ENCODE measurements at regions not wholly inside any gene's neighbourhood (a gene's known extent, or its start where the extent isn't known, plus 50 kb on each side); places are given as distances from the start of the nearest gene placed in this dataset. TPM values are rescaled to one million over a fixed set of nuclear protein-coding genes. Genes with fewer than 3 reads are reported as not detected.

DNA sequence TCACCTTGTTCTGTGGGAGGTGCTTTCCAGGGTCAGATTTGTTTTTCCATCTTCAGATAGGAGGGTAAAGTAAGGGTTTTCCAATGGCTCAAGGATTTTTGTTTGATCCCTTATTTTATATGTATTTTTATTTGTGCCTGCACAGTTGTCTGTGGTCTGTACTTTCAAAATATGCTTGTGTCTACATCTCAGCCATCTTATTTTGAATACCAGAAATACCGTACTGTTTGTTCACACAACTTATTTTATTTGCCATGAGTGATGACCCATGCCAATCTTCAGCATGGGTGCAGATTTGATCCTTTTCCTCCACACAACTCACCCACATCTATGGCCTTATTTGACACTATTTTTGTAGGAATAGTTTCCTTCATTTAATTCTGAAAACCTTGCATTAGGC is 72.2 kb upstream of the PTCHD4 start:
- intact Hi-C loops (cut with DNase I) = no loop called here
- no peak for TF ChIP-seq POLR2A (IDR thresholded peaks at IDR 0.05)
- TF ChIP-seq, protein P1, sequence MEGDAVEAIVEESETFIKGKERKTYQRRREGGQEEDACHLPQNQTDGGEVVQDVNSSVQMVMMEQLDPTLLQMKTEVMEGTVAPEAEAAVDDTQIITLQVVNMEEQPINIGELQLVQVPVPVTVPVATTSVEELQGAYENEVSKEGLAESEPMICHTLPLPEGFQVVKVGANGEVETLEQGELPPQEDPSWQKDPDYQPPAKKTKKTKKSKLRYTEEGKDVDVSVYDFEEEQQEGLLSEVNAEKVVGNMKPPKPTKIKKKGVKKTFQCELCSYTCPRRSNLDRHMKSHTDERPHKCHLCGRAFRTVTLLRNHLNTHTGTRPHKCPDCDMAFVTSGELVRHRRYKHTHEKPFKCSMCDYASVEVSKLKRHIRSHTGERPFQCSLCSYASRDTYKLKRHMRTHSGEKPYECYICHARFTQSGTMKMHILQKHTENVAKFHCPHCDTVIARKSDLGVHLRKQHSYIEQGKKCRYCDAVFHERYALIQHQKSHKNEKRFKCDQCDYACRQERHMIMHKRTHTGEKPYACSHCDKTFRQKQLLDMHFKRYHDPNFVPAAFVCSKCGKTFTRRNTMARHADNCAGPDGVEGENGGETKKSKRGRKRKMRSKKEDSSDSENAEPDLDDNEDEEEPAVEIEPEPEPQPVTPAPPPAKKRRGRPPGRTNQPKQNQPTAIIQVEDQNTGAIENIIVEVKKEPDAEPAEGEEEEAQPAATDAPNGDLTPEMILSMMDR (IDR thresholded peaks at IDR 0.05) = no peak
- no peak for DNase-seq
- no peaks in the 10 kb centered on the region for H3K27me3 ChIP-seq
- H3K36me3 ChIP-seq = no peaks in the 10 kb centered on the region
- 88 to 91% methylated on average over 1 of the region's 1 CpG for WGBS, 2 donors
- no peak overlapping the region for H3K27ac ChIP-seq
- no peaks in the 10 kb centered on the region for H3K9me3 ChIP-seq
- H3K4me1 ChIP-seq = no peaks in the 10 kb centered on the region
- no peak overlapping the region for H3K4me3 ChIP-seq (replicated peaks in 1 of 3)

DNA sequence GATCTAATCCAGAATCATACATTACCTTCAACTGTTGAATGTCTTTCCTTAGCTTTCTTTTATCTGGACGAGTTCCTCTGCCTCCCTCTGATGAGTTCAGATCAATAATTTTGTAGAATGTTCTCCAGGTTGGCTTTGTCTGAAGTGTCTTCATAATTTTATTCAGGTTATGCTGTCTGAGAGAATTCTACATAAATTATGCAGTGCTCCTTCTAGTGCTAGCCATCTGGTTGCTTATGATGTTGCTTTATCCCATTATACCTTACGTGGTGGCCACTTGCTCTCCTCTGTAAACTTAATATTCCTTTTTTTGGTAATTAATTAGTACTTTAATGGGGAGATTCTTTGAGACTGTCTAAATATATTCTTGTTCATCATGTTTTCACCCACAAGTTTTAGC is 67.7 kb upstream of the PTCHD4 start:
- intact Hi-C loops (cut with DNase I) = no loop called here
- Histone ChIP-seq H3K27ac (no peak overlapping the region), H3K9me3 (no peaks in the 10 kb centered on the region), H3K4me1 (no peaks in the 10 kb centered on the region), H3K27me3 (no peaks in the 10 kb centered on the region), H3K36me3 (no peaks in the 10 kb centered on the region), H3K4me3 (replicated peaks in 1 of 3) (no peak overlapping the region)
- no peak for TF ChIP-seq POLR2A (IDR thresholded peaks at IDR 0.05)
- TF ChIP-seq, protein P1 (IDR thresholded peaks at IDR 0.05) = no peak
- 90 to 92% methylated on average over 2 of the region's 2 CpGs for WGBS, 2 donors
- DNase-seq = no peak

DNA sequence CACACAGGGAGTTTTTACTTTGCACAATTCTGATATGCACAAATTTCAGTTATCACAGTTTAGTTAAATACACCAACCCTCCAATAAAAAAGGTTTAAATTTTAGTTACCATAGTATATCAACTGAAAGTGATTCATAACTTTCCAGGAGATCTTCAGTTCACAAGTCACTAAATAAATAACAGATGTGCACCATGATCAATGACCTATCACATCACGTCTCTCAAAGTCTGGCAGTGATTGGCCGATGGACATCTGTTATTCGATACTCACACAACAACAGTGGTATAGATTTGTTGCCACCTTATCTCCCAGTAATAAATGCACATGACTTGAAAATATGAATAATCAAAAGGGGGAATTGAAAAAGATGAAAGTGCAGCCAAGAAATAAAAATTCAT is 66.8 kb upstream of the PTCHD4 start:
- H3K4me1 ChIP-seq = no peaks in the 10 kb centered on the region
- 82 to 90% methylated on average over 3 of the region's 3 CpGs for WGBS, 2 donors
- no peak overlapping the region for H3K27ac ChIP-seq
- no peaks in the 10 kb centered on the region for H3K36me3 ChIP-seq
- DNase-seq = no peak
- TF ChIP-seq, protein P1 (IDR thresholded peaks at IDR 0.05) = no peak
- TF ChIP-seq POLR2A (IDR thresholded peaks at IDR 0.05) = no peak
- H3K27me3 ChIP-seq = no peaks in the 10 kb centered on the region
- H3K9me3 ChIP-seq = no peaks in the 10 kb centered on the region
- intact Hi-C loops (cut with DNase I) = no loop called here
- no peak overlapping the region for H3K4me3 ChIP-seq (replicated peaks in 1 of 3)

DNA sequence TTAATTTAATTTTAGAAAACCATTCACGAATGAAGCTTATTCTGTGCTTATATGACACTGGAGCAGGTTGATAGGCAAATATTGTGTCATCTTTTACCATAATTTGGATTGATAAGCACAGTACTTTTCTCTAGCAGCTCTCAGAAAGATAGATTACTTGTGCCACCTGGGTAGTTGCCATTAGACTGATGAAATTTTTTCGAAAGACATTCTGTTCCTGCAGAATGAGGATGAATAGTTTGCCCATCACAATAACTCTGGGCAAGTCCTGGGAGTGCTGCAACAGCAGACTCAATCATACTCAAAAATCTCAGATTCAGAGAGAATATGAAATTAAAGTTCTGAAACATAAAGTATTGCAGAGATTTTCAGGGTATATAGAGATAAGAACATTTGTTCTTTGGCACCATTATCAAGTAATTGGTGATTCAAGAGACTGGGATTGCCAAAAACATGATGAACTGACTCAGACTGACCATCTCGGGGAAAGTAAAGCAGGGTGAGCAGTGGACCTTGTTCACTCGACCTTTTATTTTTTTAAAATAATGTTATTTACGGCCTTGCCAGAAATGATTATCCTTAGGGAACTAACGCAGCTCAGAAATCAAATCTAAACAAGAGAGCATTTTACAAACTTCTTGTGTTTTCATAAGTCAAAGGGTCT is 65.8 kb upstream of the PTCHD4 start:
- WGBS, 2 donors = 55 to 71% methylated on average over 6 of the region's 6 CpGs
- Histone ChIP-seq H3K27ac (no peak overlapping the region), H3K27me3 (no peaks in the 10 kb centered on the region), H3K4me3 (replicated peaks in 1 of 3) (no peak overlapping the region), H3K9me3 (no peaks in the 10 kb centered on the region), H3K36me3 (no peaks in the 10 kb centered on the region), H3K4me1 (no peaks in the 10 kb centered on the region)
- DNase-seq = no peak
- intact Hi-C loops (cut with DNase I) = no loop called here
- TF ChIP-seq POLR2A (IDR thresholded peaks at IDR 0.05) = no peak
- TF ChIP-seq, protein P1 (IDR thresholded peaks at IDR 0.05) = no peak

DNA sequence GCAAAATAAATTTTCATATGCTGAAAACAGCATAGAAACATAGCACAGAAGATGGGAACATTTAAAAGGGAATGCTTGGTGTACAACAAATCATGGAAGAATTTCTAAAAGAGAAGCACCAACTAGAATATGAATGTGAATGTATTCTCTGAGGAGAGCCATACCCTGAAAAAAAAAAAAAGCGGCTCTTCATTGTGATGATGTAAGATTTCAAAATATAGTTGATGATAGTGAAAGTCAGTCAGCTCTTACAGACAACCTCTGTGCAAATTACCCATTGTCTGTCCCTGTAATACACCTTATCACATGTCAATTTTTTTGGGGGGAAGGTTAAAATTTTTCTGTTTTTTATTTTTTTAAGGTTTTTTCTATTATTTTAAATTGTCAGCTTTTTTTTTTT is 58.6 kb upstream of the PTCHD4 start:
- intact Hi-C loops (cut with DNase I) = no loop called here
- WGBS, 2 donors = 91 to 98% methylated on average over 1 of the region's 1 CpG
- Histone ChIP-seq H3K27me3 (no peaks in the 10 kb centered on the region), H3K4me1 (no peaks in the 10 kb centered on the region), H3K27ac (no peak overlapping the region), H3K9me3 (no peaks in the 10 kb centered on the region), H3K36me3 (no peaks in the 10 kb centered on the region), H3K4me3 (replicated peaks in 1 of 3) (no peak overlapping the region)
- DNase-seq = no peak
- TF ChIP-seq POLR2A (IDR thresholded peaks at IDR 0.05) = no peak
- TF ChIP-seq, protein P1 (IDR thresholded peaks at IDR 0.05) = no peak

Small RNAs in the stretch of these regions (small RNA-seq; reads per million reads assigned to genes)
- gene FO393413.1 = not detected
- gene RNU7-65P = not detected
